ENCODE measurements at regions not wholly inside any gene's neighbourhood (a gene's known extent, or its start where the extent isn't known, plus 50 kb on each side); places are given as distances from the start of the nearest gene placed in this dataset.
"Not testable (repeated sequence)": the region's sequence is repeated elsewhere in the genome, so short reads cannot be mapped to it uniquely, and the experiment has no call there.

- no peak for TF ChIP-seq CTCF (IDR thresholded peaks at IDR 0.05)
- no peak for TF ChIP-seq YY1 (IDR thresholded peaks at IDR 0.05; ENCODE audit: low read depth)
Measured at GRCh38 chr3:166685246-166685645, 694.9 kb downstream of the ZBBX start (continued).

GRCh38 chr3:166684077-166684476 is 696.0 kb downstream of the ZBBX start:
- CTCF ChIA-PET; POLR2A ChIA-PET; H3K9ac ChIP-seq; H3F3A ChIP-seq (replicated peaks; ENCODE audit: insufficient read depth); H3K9me3 ChIP-seq; H3K4me3 ChIP-seq (ENCODE audit: low read depth in 2 of 2, low read length in 1 of 2); H3K27me3 ChIP-seq (ENCODE audit: insufficient read depth); H3K36me3 ChIP-seq (replicated peaks in 1 of 2; ENCODE audit: control insufficient read depth in 1 of 2, insufficient read depth in 2 of 2, low read length in 1 of 2); H3K79me2 ChIP-seq (ENCODE audit: insufficient read depth); H2AFZ ChIP-seq (ENCODE audit: low read depth); H3K27ac ChIP-seq (ENCODE audit: low read depth in 2 of 2, low read length in 1 of 2); H4K20me1 ChIP-seq (ENCODE audit: insufficient read depth); H3K9me2 ChIP-seq; DNase-seq; H3K4me2 ChIP-seq; H3K4me1 ChIP-seq (ENCODE audit: control insufficient read depth in 1 of 2, insufficient read depth in 2 of 2, low read depth in 1 of 2, low read length in 1 of 2): not testable (repeated sequence)
- 4% methylated on average over 5 of the region's 5 CpGs for WGBS (ENCODE audit: low lambda C conversion rate)

- Histone ChIP-seq H2AFZ (ENCODE audit: low read depth) (no peak overlapping the region), H3K9ac (no peak overlapping the region), H4K20me1 (ENCODE audit: insufficient read depth) (no peaks in the 10 kb centered on the region), H3K36me3 (replicated peaks in 1 of 2; ENCODE audit: control insufficient read depth in 1 of 2, insufficient read depth in 2 of 2, low read length in 1 of 2) (no peaks in the 10 kb centered on the region), H3K79me2 (ENCODE audit: insufficient read depth) (no peaks in the 10 kb centered on the region), H3K4me1 (ENCODE audit: control insufficient read depth in 1 of 2, insufficient read depth in 2 of 2, low read depth in 1 of 2, low read length in 1 of 2) (no peaks in the 10 kb centered on the region), H3K4me2 (no peak overlapping the region), H3F3A (replicated peaks; ENCODE audit: insufficient read depth) (no peaks in the 10 kb centered on the region), H3K9me3 (0 out of 2 replicates have a peak, but pooled peaks cover 2% of the 10 kb centered on the region), H3K27me3 (ENCODE audit: insufficient read depth) (no peaks in the 10 kb centered on the region), H3K4me3 (ENCODE audit: low read depth in 2 of 2, low read length in 1 of 2) (no peak overlapping the region), H3K9me2 (no peaks in the 10 kb centered on the region), H3K27ac (ENCODE audit: low read depth in 2 of 2, low read length in 1 of 2) (no peak overlapping the region)
- TF ChIP-seq RAD21 (IDR thresholded peaks at IDR 0.05; ENCODE audit: low read length) (no peak), EZH2phosphoT487 (IDR thresholded peaks at IDR 0.05; ENCODE audit: borderline replicate concordance, low read depth) (no peak), GABPA (IDR thresholded peaks at IDR 0.05; ENCODE audit: low read depth) (no peak), TAF1 (IDR thresholded peaks at IDR 0.05; ENCODE audit: borderline replicate concordance, low read depth, low read length) (no peak), ELF1 (IDR thresholded peaks at IDR 0.05) (no peak), FOXM1 (IDR thresholded peaks at IDR 0.05; ENCODE audit: low read depth) (no peak), FOXJ3 (CRISPR knock-in tag; IDR thresholded peaks at IDR 0.05) (no peak), YY1 (IDR thresholded peaks at IDR 0.05; ENCODE audit: low read depth) (no peak), POLR2AphosphoS5 (IDR thresholded peaks at IDR 0.05; ENCODE audit: low read depth, low read length) (no peak)
- ChIA-PET CTCF (interaction anchor here (2.7 kb wide), 1 partner anchor 11 kb away, joined by 8 read pairs; no protein-coding TSS in a partner anchor), POLR2A (no interaction called here)
- no peak for DNase-seq
Measured at GRCh38 chr3:166669781-166670180, 710.3 kb downstream of the ZBBX start.

GRCh38 chr3:166663194-166663593 is 716.9 kb downstream of the ZBBX start:
- POLR2A ChIA-PET: no interaction called here
- no peak overlapping the region for H3K27ac ChIP-seq (ENCODE audit: low read depth in 2 of 2, low read length in 1 of 2)
- no peaks in the 10 kb centered on the region for H4K20me1 ChIP-seq (ENCODE audit: insufficient read depth)
- WGBS (ENCODE audit: low lambda C conversion rate): 0% methylated on average over 1 of the region's 1 CpG
- H3K9me2 ChIP-seq: no peaks in the 10 kb centered on the region
- H3K79me2 ChIP-seq (ENCODE audit: insufficient read depth): no peaks in the 10 kb centered on the region
- no peak overlapping the region for H3K4me2 ChIP-seq
- no peaks in the 10 kb centered on the region for H3K36me3 ChIP-seq (replicated peaks in 1 of 2; ENCODE audit: control insufficient read depth in 1 of 2, insufficient read depth in 2 of 2, low read length in 1 of 2)
- 0 out of 2 replicates have a peak, but pooled peaks cover 2% of the 10 kb centered on the region for H3K9me3 ChIP-seq
- no peaks in the 10 kb centered on the region for H3K4me1 ChIP-seq (ENCODE audit: control insufficient read depth in 1 of 2, insufficient read depth in 2 of 2, low read depth in 1 of 2, low read length in 1 of 2)
- H3F3A ChIP-seq (replicated peaks; ENCODE audit: insufficient read depth): no peaks in the 10 kb centered on the region
- H3K4me3 ChIP-seq (ENCODE audit: low read depth in 2 of 2, low read length in 1 of 2): no peak overlapping the region
- CTCF ChIA-PET: no interaction called here
- no peaks in the 10 kb centered on the region for H3K27me3 ChIP-seq (ENCODE audit: insufficient read depth)
- no peak for DNase-seq
- no peak overlapping the region for H2AFZ ChIP-seq (ENCODE audit: low read depth)
- no peak overlapping the region for H3K9ac ChIP-seq
- TF ChIP-seq RFX5 (IDR thresholded peaks at IDR 0.05; ENCODE audit: low read length): no peak
- TF ChIP-seq CTCF (IDR thresholded peaks at IDR 0.05): no peak
- TF ChIP-seq TEAD4 (IDR thresholded peaks at IDR 0.05; ENCODE audit: borderline replicate concordance, insufficient read depth): no peak
- no peak for TF ChIP-seq GABPA (IDR thresholded peaks at IDR 0.05; ENCODE audit: low read depth)
- TF ChIP-seq FOXM1 (IDR thresholded peaks at IDR 0.05; ENCODE audit: low read depth): no peak
- TF ChIP-seq RAD21 (IDR thresholded peaks at IDR 0.05; ENCODE audit: low read length): no peak
- no peak for TF ChIP-seq NRF1 (IDR thresholded peaks at IDR 0.05; ENCODE audit: low read depth, low read length)
- no peak for TF ChIP-seq USF2 (IDR thresholded peaks at IDR 0.05; ENCODE audit: borderline replicate concordance, low read depth, low read length)
- no peak for TF ChIP-seq EZH2phosphoT487 (IDR thresholded peaks at IDR 0.05; ENCODE audit: borderline replicate concordance, low read depth)
- TF ChIP-seq POLR2AphosphoS5 (IDR thresholded peaks at IDR 0.05; ENCODE audit: low read depth, low read length): no peak
- TF ChIP-seq GATA2 (CRISPR knock-in tag; IDR thresholded peaks at IDR 0.05): no peak
- TF ChIP-seq RXRA (IDR thresholded peaks at IDR 0.05; ENCODE audit: borderline replicate concordance, low read depth): no peak
